ENCODE measurements at regions not wholly inside any gene's neighbourhood (a gene's known extent, or its start where the extent isn't known, plus 50 kb on each side); places are given as distances from the start of the nearest gene placed in this dataset.
"Not testable (repeated sequence)": the region's sequence is repeated elsewhere in the genome, so short reads cannot be mapped to it uniquely, and the experiment has no call there.

- no peak for DNase-seq
These were observed 268.3 kb upstream of the MGAT5 start for GRCh38 chr2:133985563-133985962.

GRCh38 chr2:133986081-133986837 lies 267.6 kb upstream of the MGAT5 start:
- DNase-seq: peak; percentile 1

GRCh38 chr2:133986881-133987795 lies 266.7 kb upstream of the MGAT5 start:
- no peak for DNase-seq

- no peak for DNase-seq
These were observed 265.5 kb upstream of the MGAT5 start for GRCh38 chr2:133988316-133988891.

GRCh38 chr2:133991606-133992168 lies 262.2 kb upstream of the MGAT5 start:
- DNase-seq: no peak

- no peak for DNase-seq
These were observed 261.4 kb upstream of the MGAT5 start for GRCh38 chr2:133992454-133992853.

GRCh38 chr2:133993160-133993559 lies 260.7 kb upstream of the MGAT5 start:
- no peak for DNase-seq

GRCh38 chr2:133998726-133999125 lies 255.1 kb upstream of the MGAT5 start:
- not testable (repeated sequence) for DNase-seq

- DNase-seq: no peak
These were observed 251.5 kb upstream of the MGAT5 start for GRCh38 chr2:134002391-134002790.

- no peak for DNase-seq
These were observed 251.0 kb upstream of the MGAT5 start for GRCh38 chr2:134002921-134003320.

- no peak for DNase-seq
These were observed 249.4 kb upstream of the MGAT5 start for GRCh38 chr2:134004467-134004866.

- no peak for DNase-seq
These were observed 245.0 kb upstream of the MGAT5 start for GRCh38 chr2:134008837-134009236.

- DNase-seq: no peak
These were observed 244.4 kb upstream of the MGAT5 start for GRCh38 chr2:134009440-134009839.

- not testable (repeated sequence) for DNase-seq
These were observed 244.0 kb upstream of the MGAT5 start for GRCh38 chr2:134009906-134010305.

- DNase-seq: no peak
These were observed 241.8 kb upstream of the MGAT5 start for GRCh38 chr2:134011936-134012586.

- DNase-seq: peak; percentile 14
These were observed 239.5 kb upstream of the MGAT5 start for GRCh38 chr2:134014196-134014960.

- no peak for DNase-seq
These were observed 234.0 kb upstream of the MGAT5 start for GRCh38 chr2:134019871-134020270.

- no peak for DNase-seq
These were observed 233.3 kb upstream of the MGAT5 start for GRCh38 chr2:134020608-134021007.

- DNase-seq: no peak
These were observed 231.9 kb upstream of the MGAT5 start for GRCh38 chr2:134021830-134022524.

- no peak for DNase-seq
These were observed 230.0 kb upstream of the MGAT5 start for GRCh38 chr2:134023854-134024253.

- DNase-seq: no peak
These were observed 225.9 kb upstream of the MGAT5 start for GRCh38 chr2:134027980-134028379.

Measured in fibroblast of skin of abdomen (primary cell).